MCF 10A (cell line): ENCODE measurements at regions not wholly inside any gene's neighbourhood (a gene's known extent, or its start where the extent isn't known, plus 50 kb on each side); places are given as distances from the start of the nearest gene placed in this dataset.

Experiments
- BruUV-seq: library from RNA; stranded (reverse); fragments of 400-500 nt; replicated peaks from 2 replicates; lab custom pipeline; 2021; lab: Mats Ljungman, UMichigan
- CTCF ChIA-PET: fragments of 300-600 bp; sonication (Branson Sonifier 250); formaldehyde crosslinking; extraction: SDS; loops from one replicate; lab custom pipeline; 2021; ENCODE audit warnings: antibody characterized with exemption, inconsistent platforms; lab: Yijun Ruan, JAX
- POLR2A ChIA-PET: fragments of 300-600, 350-650 bp; sonication (Branson Sonifier 250); formaldehyde crosslinking; extraction: SDS; loops from one replicate; lab custom pipeline; 2020; ENCODE audit warnings: antibody characterized with exemption, inconsistent platforms; lab: Yijun Ruan, JAX
- DNase-seq: peaks from one replicate; pipeline ENCODE4 v3.0.0-alpha.2; 2018; ENCODE audit not compliant: unreplicated experiment
- H3K27ac Mint-ChIP-seq: one replicate; pipeline ENCODE4 v1.8.0; 2022; ENCODE audit warnings: mild to moderate bottlenecking, low read depth, mixed read lengths; ENCODE audit not compliant: unreplicated experiment
- H3K27me3 Mint-ChIP-seq: one replicate; pipeline ENCODE4 v1.8.0; 2022; ENCODE audit warnings: mixed read lengths; ENCODE audit not compliant: insufficient read depth, unreplicated experiment
- H3K36me3 Mint-ChIP-seq: one replicate; pipeline ENCODE4 v1.8.0; 2022; ENCODE audit warnings: mild to moderate bottlenecking, moderate library complexity, mixed read lengths; ENCODE audit not compliant: insufficient read depth, unreplicated experiment
- H3K4me1 Mint-ChIP-seq: one replicate; pipeline ENCODE4 v1.8.0; 2022; ENCODE audit warnings: mixed read lengths; ENCODE audit not compliant: insufficient read depth, unreplicated experiment
- H3K4me3 Mint-ChIP-seq: one replicate; pipeline ENCODE4 v1.8.0; 2022; ENCODE audit warnings: mild to moderate bottlenecking, moderate library complexity, mixed read lengths; ENCODE audit not compliant: unreplicated experiment
- H3K9me3 Mint-ChIP-seq: one replicate; pipeline ENCODE4 v1.8.0; 2022; ENCODE audit warnings: mixed read lengths; ENCODE audit not compliant: unreplicated experiment
- intact Hi-C: fragments of 100-400 bp; cut with micrococcal nuclease; formaldehyde crosslinking; loops from 2 replicates; pipeline ENCODE4 v1.14.1; 2022
- TF ChIP-seq, protein P1 (sequence below): fragments of 200-600 bp; IDR thresholded peaks from one replicate; pipeline ENCODE4 v1.8.0; 2022; ENCODE audit warnings: antibody characterized with exemption, mild to moderate bottlenecking; ENCODE audit not compliant: unreplicated experiment

DNA sequence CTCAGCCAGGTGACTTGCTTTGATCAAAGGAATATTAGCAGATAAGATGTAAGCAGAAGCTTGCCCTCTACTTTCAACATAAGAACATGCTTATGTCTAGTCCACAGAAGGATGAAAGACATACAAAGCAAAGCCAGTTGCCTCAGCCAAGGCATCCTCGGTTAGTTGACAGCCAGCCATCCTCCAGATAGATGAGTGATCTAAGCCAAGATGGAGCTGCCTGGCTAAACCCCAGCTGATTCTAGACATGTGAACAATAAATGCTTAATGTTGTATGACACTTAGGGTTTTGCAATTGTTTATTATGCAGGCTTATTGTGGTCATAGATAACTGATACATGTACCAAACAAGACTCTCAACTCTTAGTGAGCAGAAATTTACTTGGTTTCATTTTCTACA, 157.6 kb upstream of the TMTC2 start:
- Mint-ChIP-seq H3K4me3 (no peak overlapping the region), H3K9me3 (no peaks in the 10 kb centered on the region), H3K4me1 (no peaks in the 10 kb centered on the region), H3K27ac (no peak overlapping the region), H3K27me3 (peaks cover 7% of the 10 kb centered on the region), H3K36me3 (no peaks in the 10 kb centered on the region)
- no TSS peak for BruUV-seq
- TF ChIP-seq, protein P1, sequence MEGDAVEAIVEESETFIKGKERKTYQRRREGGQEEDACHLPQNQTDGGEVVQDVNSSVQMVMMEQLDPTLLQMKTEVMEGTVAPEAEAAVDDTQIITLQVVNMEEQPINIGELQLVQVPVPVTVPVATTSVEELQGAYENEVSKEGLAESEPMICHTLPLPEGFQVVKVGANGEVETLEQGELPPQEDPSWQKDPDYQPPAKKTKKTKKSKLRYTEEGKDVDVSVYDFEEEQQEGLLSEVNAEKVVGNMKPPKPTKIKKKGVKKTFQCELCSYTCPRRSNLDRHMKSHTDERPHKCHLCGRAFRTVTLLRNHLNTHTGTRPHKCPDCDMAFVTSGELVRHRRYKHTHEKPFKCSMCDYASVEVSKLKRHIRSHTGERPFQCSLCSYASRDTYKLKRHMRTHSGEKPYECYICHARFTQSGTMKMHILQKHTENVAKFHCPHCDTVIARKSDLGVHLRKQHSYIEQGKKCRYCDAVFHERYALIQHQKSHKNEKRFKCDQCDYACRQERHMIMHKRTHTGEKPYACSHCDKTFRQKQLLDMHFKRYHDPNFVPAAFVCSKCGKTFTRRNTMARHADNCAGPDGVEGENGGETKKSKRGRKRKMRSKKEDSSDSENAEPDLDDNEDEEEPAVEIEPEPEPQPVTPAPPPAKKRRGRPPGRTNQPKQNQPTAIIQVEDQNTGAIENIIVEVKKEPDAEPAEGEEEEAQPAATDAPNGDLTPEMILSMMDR = no peak
- POLR2A ChIA-PET = no interaction called here
- CTCF ChIA-PET = interaction anchor here (0.6 to 2.4 kb wide), 6 partner anchors 13 to 1825 kb away, joined by 3 to 7 read pairs (median 6); no protein-coding TSS in a partner anchor
- DNase-seq = no peak
- intact Hi-C loops = loop anchor here (5.0 to 10.0 kb wide), 2 partner anchors 144 to 1973 kb away; no protein-coding TSS in a partner anchor

DNA sequence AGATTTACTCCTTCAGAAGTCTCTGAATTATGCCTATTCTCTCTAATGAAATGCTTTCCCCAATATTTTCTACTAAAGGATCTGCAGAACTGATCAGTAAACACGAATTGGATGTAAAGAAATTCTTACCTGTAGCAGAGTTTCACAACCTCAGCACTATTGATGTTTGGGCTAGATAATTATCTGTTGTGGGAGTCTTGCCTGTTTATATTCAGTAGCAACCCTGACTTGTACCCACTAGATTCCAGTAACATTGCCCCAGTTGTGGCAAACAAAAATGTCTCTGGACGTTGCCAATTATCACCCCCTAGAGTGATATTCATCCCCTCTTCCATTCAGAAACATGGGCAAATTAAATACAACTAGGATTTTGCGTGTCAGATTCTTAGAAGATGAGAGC, 156.8 kb upstream of the TMTC2 start:
- intact Hi-C loops = loop anchor here (5.0 to 10.0 kb wide), 2 partner anchors 145 to 1972 kb away; no protein-coding TSS in a partner anchor
- CTCF ChIA-PET = interaction anchor here (0.7 to 2.4 kb wide), 4 partner anchors 13 to 155 kb away, joined by 3 to 7 read pairs (median 4); no protein-coding TSS in a partner anchor
- no peaks in the 10 kb centered on the region for H3K4me1 Mint-ChIP-seq
- no TSS peak for BruUV-seq
- no peaks in the 10 kb centered on the region for H3K36me3 Mint-ChIP-seq
- H3K27ac Mint-ChIP-seq = no peak overlapping the region
- POLR2A ChIA-PET = interaction anchor here (0.5 kb wide), 1 partner anchor 275 kb away, joined by 3 read pairs; no protein-coding TSS in a partner anchor
- no peaks in the 10 kb centered on the region for H3K27me3 Mint-ChIP-seq
- TF ChIP-seq, protein P1 = no peak
- DNase-seq = no peak
- no peak overlapping the region for H3K4me3 Mint-ChIP-seq
- no peaks in the 10 kb centered on the region for H3K9me3 Mint-ChIP-seq

DNA sequence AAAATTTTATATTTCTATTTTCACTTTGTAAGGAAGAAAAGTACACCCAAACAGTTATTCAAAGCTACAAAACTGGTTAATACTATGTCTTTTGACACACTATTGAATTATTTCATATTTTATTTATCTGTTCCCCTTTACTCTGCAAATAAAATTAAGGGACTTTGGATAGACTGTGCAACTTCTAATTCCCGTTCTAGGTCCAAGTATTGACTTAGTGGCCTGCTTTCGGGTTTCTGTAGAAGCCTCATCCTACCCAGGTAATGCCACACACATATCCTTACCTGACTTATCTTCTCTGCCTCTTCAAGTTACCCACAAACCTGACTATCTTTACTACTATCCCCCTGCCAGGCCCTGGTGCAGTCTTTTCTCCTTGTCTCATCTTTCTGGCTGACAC, 156.3 kb upstream of the TMTC2 start:
- intact Hi-C loops = no loop called here
- CTCF ChIA-PET = interaction anchor here (0.6 to 2.4 kb wide), 3 partner anchors 34 to 908 kb away, joined by 3 to 7 read pairs (median 3); no protein-coding TSS in a partner anchor
- no TSS peak for BruUV-seq

DNA sequence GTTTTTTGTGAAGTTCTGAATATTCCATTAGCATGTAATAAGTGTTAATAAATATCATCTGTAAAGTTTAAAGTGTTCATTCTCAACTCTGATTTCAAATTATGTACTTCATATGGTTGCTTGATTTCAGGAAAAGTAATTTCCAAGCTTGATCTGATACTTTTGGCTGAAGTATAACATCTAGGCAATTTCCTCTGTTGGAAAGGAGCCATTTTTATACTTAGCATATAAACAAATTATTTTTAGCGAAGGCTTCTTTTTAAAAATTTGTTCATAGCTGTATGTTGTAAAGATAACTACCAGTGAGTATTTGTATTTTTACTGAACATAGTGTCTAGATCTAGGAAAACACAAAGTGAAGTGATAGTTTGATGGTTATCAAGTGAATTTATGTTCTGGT, 153.4 kb upstream of the TMTC2 start:
- no peaks in the 10 kb centered on the region for H3K27me3 Mint-ChIP-seq
- no peaks in the 10 kb centered on the region for H3K4me1 Mint-ChIP-seq
- BruUV-seq = no TSS peak
- ChIA-PET CTCF (no interaction called here), POLR2A (no interaction called here)
- DNase-seq = no peak
- H3K9me3 Mint-ChIP-seq = no peaks in the 10 kb centered on the region
- no peaks in the 10 kb centered on the region for H3K36me3 Mint-ChIP-seq
- TF ChIP-seq, protein P1 = no peak
- intact Hi-C loops = no loop called here
- H3K27ac Mint-ChIP-seq = no peak overlapping the region
- no peak overlapping the region for H3K4me3 Mint-ChIP-seq

More for the DNA sequence above, 156.3 kb upstream of the TMTC2 start:
- H3K27ac Mint-ChIP-seq = no peak overlapping the region
- H3K27me3 Mint-ChIP-seq = no peaks in the 10 kb centered on the region
- TF ChIP-seq, protein P1 = no peak
- no peaks in the 10 kb centered on the region for H3K36me3 Mint-ChIP-seq
- no peaks in the 10 kb centered on the region for H3K9me3 Mint-ChIP-seq
- DNase-seq = no peak
- H3K4me1 Mint-ChIP-seq = no peaks in the 10 kb centered on the region
- POLR2A ChIA-PET = no interaction called here
- H3K4me3 Mint-ChIP-seq = no peak overlapping the region
